HG02588 (cell line): ENCODE measurements at regions not wholly inside any gene's neighbourhood (a gene's known extent, or its start where the extent isn't known, plus 50 kb on each side); places are given as distances from the start of the nearest gene placed in this dataset.
"Not testable (repeated sequence)": the region's sequence is repeated elsewhere in the genome, so short reads cannot be mapped to it uniquely, and the experiment has no call there.

ENCODE experiments used
- ATAC-seq: cut with Tn5 transposase; IDR thresholded peaks from one replicate; pipeline ENCODE4 v1.9.1; 2021; ENCODE audit warnings: mild to moderate bottlenecking, moderate library complexity; ENCODE audit not compliant: unreplicated experiment

GRCh38 chr18:73563901-73564472 lies 583.6 kb downstream of the FBXO15 start:
- no peak for ATAC-seq

- no peak for ATAC-seq
Measured at GRCh38 chr18:73563345-73563744, 584.3 kb downstream of the FBXO15 start.

DNA sequence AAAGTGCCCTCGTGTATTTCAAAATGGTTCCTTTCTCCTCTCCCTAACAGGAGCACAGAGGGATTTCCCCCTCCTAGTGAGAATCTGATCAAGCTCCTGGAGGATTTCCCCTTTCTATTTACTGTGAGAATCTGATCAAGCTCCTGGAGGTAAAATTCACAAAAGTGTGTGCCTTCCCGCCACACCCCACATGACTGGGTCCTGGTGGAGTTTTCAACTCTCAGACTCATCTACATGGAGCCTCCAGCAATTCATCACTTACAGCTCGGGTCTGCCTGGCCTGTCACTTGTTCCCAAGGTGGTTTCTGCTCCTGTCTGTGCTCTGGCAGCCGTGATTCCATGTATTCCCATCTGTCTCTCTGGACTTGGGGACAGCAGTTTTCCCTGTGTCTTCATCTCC lies 590.7 kb downstream of the FBXO15 start:
- no peak for ATAC-seq

DNA sequence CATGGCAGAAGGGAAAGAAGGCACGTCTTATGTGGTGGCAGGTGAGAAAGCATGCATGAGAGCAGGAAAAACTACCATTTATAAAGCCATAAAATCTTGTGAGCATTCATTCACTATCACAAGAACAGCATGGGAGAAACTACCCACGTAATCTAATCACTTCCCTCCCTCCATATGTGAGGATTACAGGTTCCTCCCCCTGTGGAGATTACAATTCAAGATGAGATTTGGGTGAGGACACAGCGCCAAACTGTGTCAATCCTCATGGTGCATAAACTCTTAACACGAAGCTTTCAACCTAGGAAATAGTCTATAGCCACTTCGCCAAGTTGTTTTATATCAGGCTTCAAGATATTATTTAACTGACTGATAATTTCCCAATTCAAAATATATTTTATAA lies 595.5 kb downstream of the FBXO15 start:
- ATAC-seq = no peak

DNA sequence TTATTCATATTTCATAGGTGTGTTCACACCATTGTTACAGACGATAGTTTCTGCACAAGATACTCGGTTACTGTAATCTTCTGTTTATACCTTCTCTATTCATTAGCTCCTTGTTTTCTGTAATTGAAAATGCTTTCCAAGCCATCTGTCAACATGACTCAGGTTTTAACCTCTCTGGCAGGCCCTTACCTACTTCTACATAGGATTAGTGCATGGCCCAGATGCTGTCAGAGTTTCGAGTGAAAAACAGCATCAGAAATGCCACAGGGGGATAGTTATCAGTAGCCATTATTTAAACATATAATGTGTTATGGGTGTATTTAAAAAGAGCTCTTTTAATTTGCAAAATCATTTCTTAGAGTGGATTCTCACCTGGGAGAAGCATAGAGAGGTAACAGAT lies 596.4 kb downstream of the FBXO15 start:
- ATAC-seq = no peak

GRCh38 chr18:73549236-73549635 lies 598.4 kb downstream of the FBXO15 start:
- no peak for ATAC-seq

DNA sequence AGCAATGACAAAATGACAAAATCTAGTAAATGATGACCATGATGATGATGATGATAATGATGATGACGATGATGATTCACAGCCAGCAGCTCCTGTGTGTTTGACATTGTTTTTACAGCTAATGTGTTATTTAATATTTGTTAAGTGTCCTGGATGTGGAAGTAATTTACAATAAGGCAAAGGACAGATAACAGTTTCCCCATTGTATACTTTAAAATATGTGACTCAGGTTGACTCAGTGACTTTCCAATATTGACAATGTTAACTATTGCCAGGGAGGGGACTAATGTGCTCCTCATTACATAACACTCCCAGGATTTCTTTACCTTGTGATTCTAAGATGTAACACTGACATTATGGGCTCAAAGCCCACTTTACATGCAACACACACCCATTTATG lies 602.2 kb downstream of the FBXO15 start:
- ATAC-seq = no peak

- no peak for ATAC-seq
Measured at GRCh38 chr18:73544617-73545016, 603.0 kb downstream of the FBXO15 start.

GRCh38 chr18:73544032-73544431 lies 603.6 kb downstream of the FBXO15 start:
- ATAC-seq = no peak

GRCh38 chr18:73535990-73536389 lies 611.6 kb downstream of the FBXO15 start:
- no peak for ATAC-seq

GRCh38 chr18:73535189-73535588 lies 612.4 kb downstream of the FBXO15 start:
- no peak for ATAC-seq

- ATAC-seq = no peak
Measured at GRCh38 chr18:73531601-73532000, 616.0 kb downstream of the FBXO15 start.

- no peak for ATAC-seq
Measured at GRCh38 chr18:73528066-73528465, 619.6 kb downstream of the FBXO15 start.

DNA sequence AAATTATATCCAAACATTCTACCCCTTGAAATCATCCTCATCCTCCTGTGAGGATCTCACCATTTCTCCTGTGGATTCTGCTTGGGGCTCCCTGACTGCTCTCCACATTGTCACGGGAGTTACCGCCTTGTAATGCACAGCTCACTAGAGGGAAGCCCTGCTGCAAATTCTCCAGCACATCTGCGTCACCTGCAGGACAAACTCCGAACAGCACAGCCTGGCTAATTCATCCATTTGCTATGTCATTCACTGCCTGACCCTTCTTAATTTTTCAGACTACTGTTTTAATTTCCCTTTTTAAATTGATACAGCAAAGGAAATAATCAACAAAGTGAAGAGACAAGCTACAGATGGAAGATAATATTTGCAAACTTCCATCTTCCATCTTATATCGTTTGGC lies 627.4 kb downstream of the FBXO15 start:
- ATAC-seq = no peak

- ATAC-seq = not testable (repeated sequence)
Measured at GRCh38 chr18:73516056-73516455, 631.6 kb downstream of the FBXO15 start.

DNA sequence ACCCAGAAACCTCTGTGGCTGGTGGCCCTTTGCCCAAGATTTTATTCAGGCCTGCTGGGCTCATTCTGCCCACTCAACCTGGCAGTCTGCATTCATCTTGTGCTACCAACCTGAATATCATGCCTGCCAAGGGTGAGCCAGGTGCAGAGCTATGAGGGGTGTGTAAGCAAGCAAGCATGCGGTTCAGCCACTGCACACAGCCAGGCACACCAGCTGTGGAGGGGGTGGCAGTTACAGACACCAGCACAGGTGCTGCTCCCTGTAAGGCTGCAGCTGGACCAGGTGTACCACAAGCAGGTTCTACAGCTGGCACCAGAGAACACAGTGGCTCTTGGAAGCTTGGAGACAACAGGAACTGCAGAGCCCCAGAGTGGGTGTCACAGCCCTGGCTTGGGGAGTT lies 633.2 kb downstream of the FBXO15 start:
- ATAC-seq = no peak

DNA sequence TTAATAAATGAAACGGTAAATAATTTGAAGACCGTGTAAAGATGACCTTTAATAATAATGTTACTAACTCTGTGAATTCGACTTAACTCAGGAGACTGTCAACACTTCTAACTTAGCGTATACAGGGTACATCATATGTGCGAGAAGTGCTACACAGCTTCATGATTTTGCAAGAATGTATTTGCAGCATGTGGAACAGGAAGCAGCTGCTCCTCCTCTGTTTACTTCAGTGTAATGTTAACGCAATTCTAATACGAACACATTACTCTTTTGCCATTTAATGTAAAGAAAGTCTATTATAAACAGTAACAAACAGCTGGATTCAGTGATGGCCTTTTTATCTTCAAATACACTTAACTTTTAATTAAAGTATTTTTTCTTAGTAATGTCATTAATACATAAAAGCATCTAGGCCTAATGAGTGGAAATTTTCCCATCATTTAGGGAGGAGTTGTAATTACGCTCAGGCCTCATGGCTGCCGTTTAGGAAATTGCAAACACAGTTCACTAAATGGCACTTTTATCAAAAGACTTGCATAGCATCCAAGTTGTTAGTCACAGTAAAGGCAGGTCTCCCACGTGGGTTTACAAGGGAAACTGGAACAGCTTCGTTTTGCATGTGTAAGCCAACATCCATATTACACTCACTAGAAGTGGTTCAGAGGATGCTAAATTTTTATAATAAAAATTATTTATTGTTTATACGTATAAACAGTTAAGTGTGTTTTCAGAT lies 635.7 kb downstream of the FBXO15 start:
- ATAC-seq = no peak

DNA sequence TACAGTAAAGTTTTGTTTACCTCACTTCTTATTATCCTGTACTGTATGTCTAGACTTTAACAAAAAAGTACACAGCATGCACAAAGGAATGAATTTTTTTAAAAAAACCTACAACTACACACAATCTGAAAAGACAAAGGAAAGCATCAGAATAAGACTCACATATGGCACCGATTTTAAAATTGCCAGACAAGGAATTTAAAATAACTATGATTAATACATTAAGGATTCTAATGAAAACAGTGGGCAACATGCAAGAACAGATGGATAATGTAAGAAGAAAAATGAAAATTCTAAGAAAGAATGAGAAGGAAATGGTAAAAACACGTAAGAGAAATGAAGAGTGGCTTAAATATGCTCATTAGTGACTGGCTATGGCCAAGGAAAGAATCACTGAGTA lies 638.2 kb downstream of the FBXO15 start:
- ATAC-seq = no peak

GRCh38 chr18:73503326-73503725 lies 635.5 kb upstream of the NETO1 start:
- no peak for ATAC-seq

DNA sequence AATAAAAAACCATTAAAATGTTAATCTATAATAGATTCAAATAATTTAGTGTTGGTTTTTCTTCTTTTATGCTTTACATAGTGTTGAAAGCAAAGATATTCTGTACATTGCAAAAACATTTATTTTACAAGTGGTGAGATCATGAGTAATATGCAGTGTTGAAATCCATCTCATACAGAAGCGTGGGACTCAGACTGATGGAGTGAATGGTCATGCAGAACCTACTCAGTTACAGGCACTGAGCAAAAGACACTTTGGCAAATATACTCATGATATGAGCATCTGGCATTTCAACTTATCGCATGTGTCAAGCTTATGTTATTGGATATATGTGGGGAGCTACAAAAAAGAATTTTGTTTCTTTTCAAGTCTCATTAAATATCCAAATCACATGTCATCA lies 620.2 kb upstream of the NETO1 start:
- no peak for ATAC-seq

DNA sequence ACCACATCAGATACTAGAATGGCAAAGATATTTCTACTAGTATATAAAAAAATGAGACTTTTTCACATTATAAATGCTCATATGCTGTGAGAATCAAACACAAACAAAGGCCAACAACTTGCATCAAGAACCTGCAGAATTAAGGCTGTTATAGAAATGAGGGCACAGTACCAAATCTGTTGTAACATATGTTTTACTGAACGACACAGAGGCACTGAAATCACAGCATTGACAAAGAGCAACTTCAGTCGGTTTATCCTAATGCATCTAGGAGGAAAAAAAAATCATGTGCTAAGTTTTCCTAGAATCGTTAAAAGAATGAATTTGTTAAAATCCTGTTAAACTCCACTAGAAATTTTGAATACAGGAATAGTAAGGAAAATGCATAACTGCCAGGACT lies 617.4 kb upstream of the NETO1 start:
- no peak for ATAC-seq

GRCh38 chr18:73482901-73483300 lies 615.1 kb upstream of the NETO1 start:
- ATAC-seq = no peak

DNA sequence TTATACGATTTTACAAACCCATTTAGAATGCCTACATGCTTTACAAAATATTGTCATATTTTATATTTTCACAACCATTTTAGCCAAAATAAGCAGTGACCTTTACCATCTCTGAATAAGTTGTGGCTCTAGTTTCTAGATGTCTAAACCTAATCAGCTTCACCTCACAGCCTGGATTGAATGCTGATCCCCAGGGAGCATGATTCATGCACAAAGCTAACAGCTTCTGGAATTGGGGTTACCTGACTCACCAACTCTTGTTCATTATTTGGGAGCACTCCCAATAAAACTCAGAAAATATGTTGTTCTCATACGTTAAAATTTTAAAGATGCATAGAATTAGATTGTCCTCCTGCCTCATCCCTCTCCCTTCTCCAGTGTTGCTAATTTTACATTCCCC lies 611.7 kb upstream of the NETO1 start:
- no peak for ATAC-seq
